Inflammatory macrophage treated with lipopolysaccharide for 4 hours (primary cell): ENCODE measurements at regions not wholly inside any gene's neighbourhood (a gene's known extent, or its start where the extent isn't known, plus 50 kb on each side); places are given as distances from the start of the nearest gene placed in this dataset.

Experiments
- DNase-seq: peaks from one replicate; pipeline ENCODE4 v3.0.0-alpha.2; 2020

- no peak for DNase-seq
Observed at GRCh38 chr18:25423760-25424159, 71.8 kb upstream of the ZNF521 start.

- no peak for DNase-seq
Observed at GRCh38 chr18:25423267-25423666, 71.3 kb upstream of the ZNF521 start.

GRCh38 chr18:25422230-25422629 is 70.3 kb upstream of the ZNF521 start:
- no peak for DNase-seq

- no peak for DNase-seq
Observed at GRCh38 chr18:25420077-25420825, 68.3 kb upstream of the ZNF521 start.

GRCh38 chr18:25416374-25416773 is 64.4 kb upstream of the ZNF521 start:
- no peak for DNase-seq

- DNase-seq, result no peak
Observed at GRCh38 chr18:25409971-25410370, 58.0 kb upstream of the ZNF521 start.

GRCh38 chr18:25408293-25408692 is 56.3 kb upstream of the ZNF521 start:
- DNase-seq, result no peak
